C4-2B (cell line): ENCODE measurements at regions not wholly inside any gene's neighbourhood (a gene's known extent, or its start where the extent isn't known, plus 50 kb on each side); places are given as distances from the start of the nearest gene placed in this dataset.

Experiments
- ZFX ChIP-seq: fragments of 450-650 bp; IDR thresholded peaks from 2 replicates; pipeline ENCODE4 v1.6.1; 2017
- TF ChIP-seq, protein P1 (sequence below): fragments of 450-650 bp; conservative IDR thresholded peaks from 2 replicates; pipeline ENCODE4 v1.5.1; 2017; ENCODE audit warnings: mild to moderate bottlenecking

DNA sequence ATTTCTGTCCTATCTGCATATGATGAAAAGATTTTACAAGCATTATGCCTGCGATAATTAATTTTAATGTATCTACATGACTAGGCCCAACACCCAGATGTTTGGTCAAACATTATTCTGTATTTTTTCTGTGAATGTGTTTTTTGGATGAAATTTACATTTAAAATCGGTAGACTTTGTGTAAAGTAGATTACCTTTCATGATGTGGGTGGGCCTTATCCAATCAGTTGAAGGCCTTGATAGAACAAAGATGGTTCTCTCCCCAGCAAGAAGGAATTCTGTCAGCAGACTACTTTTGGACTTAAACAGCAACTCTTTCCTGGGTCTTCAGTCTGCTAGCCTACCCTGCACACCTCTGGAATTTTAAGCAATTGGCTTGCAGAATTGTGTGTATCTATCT is 844.0 kb downstream of the BRINP3 start:
- TF ChIP-seq, protein P1, sequence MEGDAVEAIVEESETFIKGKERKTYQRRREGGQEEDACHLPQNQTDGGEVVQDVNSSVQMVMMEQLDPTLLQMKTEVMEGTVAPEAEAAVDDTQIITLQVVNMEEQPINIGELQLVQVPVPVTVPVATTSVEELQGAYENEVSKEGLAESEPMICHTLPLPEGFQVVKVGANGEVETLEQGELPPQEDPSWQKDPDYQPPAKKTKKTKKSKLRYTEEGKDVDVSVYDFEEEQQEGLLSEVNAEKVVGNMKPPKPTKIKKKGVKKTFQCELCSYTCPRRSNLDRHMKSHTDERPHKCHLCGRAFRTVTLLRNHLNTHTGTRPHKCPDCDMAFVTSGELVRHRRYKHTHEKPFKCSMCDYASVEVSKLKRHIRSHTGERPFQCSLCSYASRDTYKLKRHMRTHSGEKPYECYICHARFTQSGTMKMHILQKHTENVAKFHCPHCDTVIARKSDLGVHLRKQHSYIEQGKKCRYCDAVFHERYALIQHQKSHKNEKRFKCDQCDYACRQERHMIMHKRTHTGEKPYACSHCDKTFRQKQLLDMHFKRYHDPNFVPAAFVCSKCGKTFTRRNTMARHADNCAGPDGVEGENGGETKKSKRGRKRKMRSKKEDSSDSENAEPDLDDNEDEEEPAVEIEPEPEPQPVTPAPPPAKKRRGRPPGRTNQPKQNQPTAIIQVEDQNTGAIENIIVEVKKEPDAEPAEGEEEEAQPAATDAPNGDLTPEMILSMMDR, result no peak
- TF ChIP-seq ZFX, result no peak
